Prostate gland (tissue), 2 donors: ENCODE measurements at regions not wholly inside any gene's neighbourhood (a gene's known extent, or its start where the extent isn't known, plus 50 kb on each side); places are given as distances from the start of the nearest gene placed in this dataset.

ENCODE experiments used
- POLR2A ChIP-seq: fragments of 450-650 bp; IDR thresholded peaks from one replicate; pipeline ENCODE4 v1.6.1; 2016; ENCODE audit warnings: antibody characterized with exemption, mild to moderate bottlenecking
- TF ChIP-seq, protein P1 (sequence below), 4 experiments: fragments of 200-600 bp in 2 of 4; fragments of 450-650 bp in 2 of 4; sonication (generic) in 2 of 4; IDR thresholded peaks; 1 replicate in 3 of 4; 2 replicates in 1 of 4; pipeline ENCODE4 v1.5.1; 2016 to 2019; ENCODE audit warnings: antibody characterized with exemption in 4 of 4, mild to moderate bottlenecking in 2 of 4, moderate library complexity in 2 of 4

DNA sequence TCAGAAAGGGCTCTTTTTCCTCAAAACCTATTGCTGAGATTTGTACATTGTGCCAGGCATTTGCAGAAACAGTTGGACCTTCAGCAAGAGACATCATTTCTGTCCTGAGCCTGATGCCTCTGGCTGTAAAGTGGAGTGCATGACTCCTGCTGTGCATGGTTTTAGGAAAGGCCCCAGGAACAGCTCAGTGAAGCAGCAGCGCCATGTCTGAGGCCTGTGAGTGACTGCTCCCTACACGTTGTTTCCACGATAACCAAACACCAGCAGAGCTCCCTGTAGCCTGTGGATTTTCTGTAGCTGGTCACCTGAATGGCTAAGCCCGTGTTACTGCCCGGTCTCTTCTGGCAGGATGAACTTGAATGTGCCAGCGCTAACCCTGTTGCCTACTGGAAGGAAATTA is 232.5 kb downstream of the TFAP2C start:
- TF ChIP-seq, protein P1, sequence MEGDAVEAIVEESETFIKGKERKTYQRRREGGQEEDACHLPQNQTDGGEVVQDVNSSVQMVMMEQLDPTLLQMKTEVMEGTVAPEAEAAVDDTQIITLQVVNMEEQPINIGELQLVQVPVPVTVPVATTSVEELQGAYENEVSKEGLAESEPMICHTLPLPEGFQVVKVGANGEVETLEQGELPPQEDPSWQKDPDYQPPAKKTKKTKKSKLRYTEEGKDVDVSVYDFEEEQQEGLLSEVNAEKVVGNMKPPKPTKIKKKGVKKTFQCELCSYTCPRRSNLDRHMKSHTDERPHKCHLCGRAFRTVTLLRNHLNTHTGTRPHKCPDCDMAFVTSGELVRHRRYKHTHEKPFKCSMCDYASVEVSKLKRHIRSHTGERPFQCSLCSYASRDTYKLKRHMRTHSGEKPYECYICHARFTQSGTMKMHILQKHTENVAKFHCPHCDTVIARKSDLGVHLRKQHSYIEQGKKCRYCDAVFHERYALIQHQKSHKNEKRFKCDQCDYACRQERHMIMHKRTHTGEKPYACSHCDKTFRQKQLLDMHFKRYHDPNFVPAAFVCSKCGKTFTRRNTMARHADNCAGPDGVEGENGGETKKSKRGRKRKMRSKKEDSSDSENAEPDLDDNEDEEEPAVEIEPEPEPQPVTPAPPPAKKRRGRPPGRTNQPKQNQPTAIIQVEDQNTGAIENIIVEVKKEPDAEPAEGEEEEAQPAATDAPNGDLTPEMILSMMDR (IDR thresholded peaks at IDR 0.05): no peak
- TF ChIP-seq POLR2A: no peak
